Right atrium auricular region (tissue), 2 donors: ENCODE measurements at regions not wholly inside any gene's neighbourhood (a gene's known extent, or its start where the extent isn't known, plus 50 kb on each side); places are given as distances from the start of the nearest gene placed in this dataset.
A peak's percentile ranks its signal among the peaks of the same experiment; 100 is the strongest.

Experiments used
- DNase-seq: peaks from one replicate; pipeline ENCODE4 v3.0.0-alpha.2; 2019; ENCODE audit warnings: low spot score
- H3K27ac ChIP-seq, 2 donors: fragments of 200-600 bp; sonication (generic); 1 replicate in 1 of 2; 2 replicates in 1 of 2; pipeline ENCODE4 v1.5.1; 2016 to 2019
- H3K27me3 ChIP-seq, 2 donors: fragments of 200-600 bp; sonication (generic); one replicate each; pipeline versions ENCODE4 v1.5.1 to v1.6.0; 2017 to 2019
- H3K36me3 ChIP-seq: fragments of 200-600 bp; sonication (generic); one replicate; pipeline ENCODE4 v1.5.1; 2016
- H3K4me1 ChIP-seq, 2 donors: fragments of 200-600 bp; sonication (generic); one replicate each; pipeline versions ENCODE4 v1.5.1 to v1.6.0; 2017 to 2019
- H3K4me3 ChIP-seq, 2 donors: fragments of 200-600 bp; sonication (generic); 1 replicate in 1 of 2; 2 replicates in 1 of 2; pipeline ENCODE4 v1.5.1; 2017 to 2019; ENCODE audit warnings: mild to moderate bottlenecking in 1 of 2, moderate library complexity in 1 of 2
- H3K9me3 ChIP-seq, 2 donors: fragments of 200-600 bp; sonication (generic); one replicate each; pipeline ENCODE4 v1.5.1; 2019
- CTCF ChIP-seq, 2 donors: fragments of 200-600 bp; sonication (generic); IDR thresholded peaks; one replicate each; pipeline ENCODE4 v1.5.1; 2019; ENCODE audit warnings: antibody characterized with exemption in 2 of 2

- Histone ChIP-seq H3K27ac (no peak overlapping the region), H3K4me1 (no peaks in the 10 kb centered on the region), H3K27me3 (no peaks in the 10 kb centered on the region), H3K4me3 (no peak overlapping the region), H3K9me3 (peaks cover 0 to 10% of the 10 kb centered on the region in 2 donors), H3K36me3 (no peaks in the 10 kb centered on the region)
- TF ChIP-seq CTCF (IDR thresholded peaks at IDR 0.05): no peak
- DNase-seq: no peak
Measured at GRCh38 chr12:63423839-63424238, 244.5 kb downstream of the DPY19L2 start.

DNA sequence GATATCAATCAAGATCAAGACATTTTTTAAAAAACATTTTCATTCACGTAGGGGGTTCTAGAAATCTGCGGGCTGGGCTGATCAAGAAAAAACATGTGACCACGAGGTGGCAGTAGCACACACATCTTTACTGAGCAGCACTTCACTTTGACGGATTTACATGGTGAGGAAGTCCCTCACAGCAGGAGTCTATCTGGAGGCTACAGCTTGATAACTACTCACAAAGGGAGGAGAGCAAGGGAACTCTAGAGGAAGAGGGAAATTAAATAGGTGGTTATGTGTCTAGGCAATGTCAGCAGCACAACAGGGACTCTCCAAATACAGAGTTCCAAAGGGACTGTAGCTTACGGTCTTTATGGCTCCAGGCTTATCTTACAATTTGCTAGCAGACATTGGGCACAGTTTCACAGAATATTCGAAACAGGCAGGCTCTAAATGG, 248.1 kb downstream of the DPY19L2 start:
- Histone ChIP-seq H3K27ac (no peak overlapping the region), H3K27me3 (no peaks in the 10 kb centered on the region), H3K36me3 (no peaks in the 10 kb centered on the region), H3K4me3 (no peak overlapping the region), H3K9me3 (peaks cover 0 to 14% of the 10 kb centered on the region in 2 donors), H3K4me1 (no peaks in the 10 kb centered on the region)
- TF ChIP-seq CTCF (IDR thresholded peaks at IDR 0.05): peak; percentile 17 to 55
- DNase-seq: no peak

DNA sequence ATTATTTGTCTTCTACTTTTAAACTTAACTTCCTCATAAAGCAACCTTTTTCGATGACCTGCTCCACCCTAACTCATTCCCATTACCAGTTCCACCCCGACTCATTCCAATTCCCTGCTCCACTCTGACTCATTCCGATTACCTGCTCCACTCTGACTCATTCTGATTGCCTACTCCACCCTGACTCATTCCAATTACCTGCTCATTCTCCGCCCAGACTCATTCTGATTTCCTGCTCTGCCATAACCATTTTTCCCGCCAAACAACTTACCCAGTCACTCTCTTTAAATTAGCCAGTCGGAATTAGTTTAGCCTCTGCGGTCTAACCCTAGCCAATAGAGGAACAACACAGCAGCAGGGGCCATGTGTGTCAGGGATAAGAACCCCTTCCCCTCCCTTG, 249.1 kb downstream of the DPY19L2 start:
- TF ChIP-seq CTCF (IDR thresholded peaks at IDR 0.05): no peak
- no peak overlapping the region for H3K4me3 ChIP-seq
- H3K4me1 ChIP-seq: no peaks in the 10 kb centered on the region
- no peak for DNase-seq
- H3K9me3 ChIP-seq: peaks cover 0 to 16% of the 10 kb centered on the region in 2 donors
- no peaks in the 10 kb centered on the region for H3K36me3 ChIP-seq
- no peak overlapping the region for H3K27ac ChIP-seq
- no peaks in the 10 kb centered on the region for H3K27me3 ChIP-seq

DNA sequence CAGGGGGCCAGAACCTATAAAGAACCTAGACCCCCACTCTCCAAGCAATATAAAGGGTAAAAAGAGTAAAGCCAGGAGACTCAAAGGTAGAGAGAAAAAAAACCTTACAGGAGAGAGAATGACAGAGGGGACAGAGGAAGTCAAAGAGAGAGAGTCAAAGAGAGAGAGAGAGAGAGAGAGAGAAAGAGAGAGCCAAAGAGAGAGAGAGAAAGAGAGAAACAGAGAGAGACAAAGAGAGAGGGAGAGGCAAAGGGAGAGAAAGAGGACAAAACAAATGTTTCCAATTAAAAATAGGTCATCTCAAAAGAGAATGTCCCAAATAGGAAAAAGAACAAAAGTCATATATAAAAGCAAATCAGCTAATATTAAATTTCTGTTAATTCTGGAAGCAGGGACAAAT, 251.5 kb downstream of the DPY19L2 start:
- peaks cover 0 to 16% of the 10 kb centered on the region in 2 donors for H3K9me3 ChIP-seq
- H3K27me3 ChIP-seq: no peaks in the 10 kb centered on the region
- no peaks in the 10 kb centered on the region for H3K36me3 ChIP-seq
- no peak for DNase-seq
- TF ChIP-seq CTCF (IDR thresholded peaks at IDR 0.05): no peak
- no peaks in the 10 kb centered on the region for H3K4me1 ChIP-seq
- no peak overlapping the region for H3K4me3 ChIP-seq
- H3K27ac ChIP-seq: no peak overlapping the region

DNA sequence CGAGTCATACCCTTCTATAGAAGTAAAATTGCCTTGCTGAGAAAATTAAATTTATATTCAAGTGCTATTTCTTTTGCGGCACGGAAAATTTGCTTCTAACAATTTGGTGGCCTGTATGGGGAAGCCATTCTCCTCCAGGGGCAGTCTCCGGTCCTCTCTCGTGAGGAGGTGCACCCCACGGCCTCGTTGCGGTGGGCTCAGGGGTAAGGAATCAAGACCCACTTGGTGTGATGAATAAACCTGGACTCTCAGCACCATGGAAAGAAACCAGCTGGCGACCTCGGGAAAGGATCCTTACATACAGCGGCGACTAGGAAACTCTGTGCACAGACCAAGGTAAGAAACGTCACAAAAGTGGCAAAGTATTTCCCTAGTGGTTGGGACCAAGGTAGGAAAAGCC, 252.9 kb downstream of the DPY19L2 start:
- DNase-seq: no peak
- no peak for TF ChIP-seq CTCF (IDR thresholded peaks at IDR 0.05)

GRCh38 chr12:63410197-63410596, 258.1 kb downstream of the DPY19L2 start:
- TF ChIP-seq CTCF (IDR thresholded peaks at IDR 0.05): no peak
- no peaks in the 10 kb centered on the region for H3K36me3 ChIP-seq
- no peak overlapping the region for H3K4me3 ChIP-seq
- H3K27ac ChIP-seq: no peak overlapping the region
- H3K4me1 ChIP-seq: no peaks in the 10 kb centered on the region
- no peaks in the 10 kb centered on the region for H3K27me3 ChIP-seq
- DNase-seq: no peak
- H3K9me3 ChIP-seq: peaks cover 0 to 13% of the 10 kb centered on the region in 2 donors

More for the DNA sequence above, 252.9 kb downstream of the DPY19L2 start:
- H3K9me3 ChIP-seq: peaks cover 0 to 8% of the 10 kb centered on the region in 2 donors
- H3K4me3 ChIP-seq: no peak overlapping the region
- no peaks in the 10 kb centered on the region for H3K36me3 ChIP-seq
- no peaks in the 10 kb centered on the region for H3K27me3 ChIP-seq
- no peak overlapping the region for H3K27ac ChIP-seq
- no peaks in the 10 kb centered on the region for H3K4me1 ChIP-seq
